MCF 10A (cell line): ENCODE measurements at regions not wholly inside any gene's neighbourhood (a gene's known extent, or its start where the extent isn't known, plus 50 kb on each side); places are given as distances from the start of the nearest gene placed in this dataset.

Source experiments
- BruUV-seq: library from RNA; stranded (reverse); fragments of 400-500 nt; replicated peaks from 2 replicates; lab custom pipeline; 2021; lab: Mats Ljungman, UMichigan
- CTCF ChIA-PET: fragments of 300-600 bp; sonication (Branson Sonifier 250); formaldehyde crosslinking; extraction: SDS; loops from one replicate; lab custom pipeline; 2021; ENCODE audit warnings: antibody characterized with exemption, inconsistent platforms; lab: Yijun Ruan, JAX
- POLR2A ChIA-PET: fragments of 300-600, 350-650 bp; sonication (Branson Sonifier 250); formaldehyde crosslinking; extraction: SDS; loops from one replicate; lab custom pipeline; 2020; ENCODE audit warnings: antibody characterized with exemption, inconsistent platforms; lab: Yijun Ruan, JAX
- DNase-seq: peaks from one replicate; pipeline ENCODE4 v3.0.0-alpha.2; 2018; ENCODE audit not compliant: unreplicated experiment
- H3K27ac Mint-ChIP-seq: one replicate; pipeline ENCODE4 v1.8.0; 2022; ENCODE audit warnings: mild to moderate bottlenecking, low read depth, mixed read lengths; ENCODE audit not compliant: unreplicated experiment
- H3K27me3 Mint-ChIP-seq: one replicate; pipeline ENCODE4 v1.8.0; 2022; ENCODE audit warnings: mixed read lengths; ENCODE audit not compliant: insufficient read depth, unreplicated experiment
- H3K36me3 Mint-ChIP-seq: one replicate; pipeline ENCODE4 v1.8.0; 2022; ENCODE audit warnings: mild to moderate bottlenecking, moderate library complexity, mixed read lengths; ENCODE audit not compliant: insufficient read depth, unreplicated experiment
- H3K4me1 Mint-ChIP-seq: one replicate; pipeline ENCODE4 v1.8.0; 2022; ENCODE audit warnings: mixed read lengths; ENCODE audit not compliant: insufficient read depth, unreplicated experiment
- H3K4me3 Mint-ChIP-seq: one replicate; pipeline ENCODE4 v1.8.0; 2022; ENCODE audit warnings: mild to moderate bottlenecking, moderate library complexity, mixed read lengths; ENCODE audit not compliant: unreplicated experiment
- H3K9me3 Mint-ChIP-seq: one replicate; pipeline ENCODE4 v1.8.0; 2022; ENCODE audit warnings: mixed read lengths; ENCODE audit not compliant: unreplicated experiment
- CTCF ChIP-seq: fragments of 200-600 bp; IDR thresholded peaks from one replicate; pipeline ENCODE4 v1.8.0; 2022; ENCODE audit warnings: antibody characterized with exemption, mild to moderate bottlenecking; ENCODE audit not compliant: unreplicated experiment
- intact Hi-C: fragments of 100-400 bp; cut with micrococcal nuclease; formaldehyde crosslinking; loops from 2 replicates; pipeline ENCODE4 v1.14.1; 2022

GRCh38 chr6:67888886-67889681 is 746.0 kb upstream of the ADGRB3 start:
- no peaks in the 10 kb centered on the region for H3K36me3 Mint-ChIP-seq
- no peak overlapping the region for H3K4me3 Mint-ChIP-seq
- intact Hi-C loops: no loop called here
- BruUV-seq: no TSS peak
- no peak for TF ChIP-seq CTCF
- CTCF ChIA-PET: no interaction called here
- peaks cover 11% of the 10 kb centered on the region for H3K9me3 Mint-ChIP-seq
- no peaks in the 10 kb centered on the region for H3K4me1 Mint-ChIP-seq
- DNase-seq: no peak
- H3K27ac Mint-ChIP-seq: no peak overlapping the region
- H3K27me3 Mint-ChIP-seq: no peaks in the 10 kb centered on the region
- POLR2A ChIA-PET: interaction anchor here (1.2 kb wide), 1 partner anchor 250 kb away, joined by 4 read pairs; no protein-coding TSS in a partner anchor

GRCh38 chr6:67888546-67888885 is 746.6 kb upstream of the ADGRB3 start:
- POLR2A ChIA-PET: interaction anchor here (1.2 kb wide), 1 partner anchor 251 kb away, joined by 4 read pairs; no protein-coding TSS in a partner anchor

GRCh38 chr6:67887747-67888545 is 747.1 kb upstream of the ADGRB3 start:
- no peak for DNase-seq
- ChIA-PET POLR2A (no interaction called here), CTCF (no interaction called here)
- Mint-ChIP-seq H3K4me1 (no peaks in the 10 kb centered on the region), H3K4me3 (no peak overlapping the region), H3K27ac (no peak overlapping the region), H3K27me3 (no peaks in the 10 kb centered on the region), H3K36me3 (no peaks in the 10 kb centered on the region), H3K9me3 (peaks cover 11% of the 10 kb centered on the region)
- no TSS peak for BruUV-seq
- intact Hi-C loops: no loop called here
- no peak for TF ChIP-seq CTCF

More at GRCh38 chr6:67888546-67888885, 746.6 kb upstream of the ADGRB3 start:
- DNase-seq: no peak
- no peaks in the 10 kb centered on the region for H3K36me3 Mint-ChIP-seq
- BruUV-seq: no TSS peak
- no peak overlapping the region for H3K4me3 Mint-ChIP-seq
- no peak overlapping the region for H3K27ac Mint-ChIP-seq
- CTCF ChIA-PET: no interaction called here
- H3K4me1 Mint-ChIP-seq: no peaks in the 10 kb centered on the region
- intact Hi-C loops: no loop called here
- H3K27me3 Mint-ChIP-seq: no peaks in the 10 kb centered on the region
- H3K9me3 Mint-ChIP-seq: peaks cover 11% of the 10 kb centered on the region
- no peak for TF ChIP-seq CTCF

GRCh38 chr6:67887419-67887746 is 747.7 kb upstream of the ADGRB3 start:
- TF ChIP-seq CTCF: no peak
- Mint-ChIP-seq H3K27ac (no peak overlapping the region), H3K9me3 (peaks cover 11% of the 10 kb centered on the region), H3K36me3 (no peaks in the 10 kb centered on the region), H3K4me1 (no peaks in the 10 kb centered on the region), H3K27me3 (no peaks in the 10 kb centered on the region), H3K4me3 (no peak overlapping the region)
- ChIA-PET CTCF (no interaction called here), POLR2A (no interaction called here)
- no TSS peak for BruUV-seq
- no peak for DNase-seq
- intact Hi-C loops: no loop called here
